MCF 10A (cell line): ENCODE measurements at regions not wholly inside any gene's neighbourhood (a gene's known extent, or its start where the extent isn't known, plus 50 kb on each side); places are given as distances from the start of the nearest gene placed in this dataset.
A peak's percentile ranks its signal among the peaks of the same experiment; 100 is the strongest.

ENCODE experiments used
- BruUV-seq: library from RNA; stranded (reverse); fragments of 400-500 nt; replicated peaks from 2 replicates; lab custom pipeline; 2021; lab: Mats Ljungman, UMichigan
- CTCF ChIA-PET: fragments of 300-600 bp; sonication (Branson Sonifier 250); formaldehyde crosslinking; extraction: SDS; loops from one replicate; lab custom pipeline; 2021; ENCODE audit warnings: antibody characterized with exemption, inconsistent platforms; lab: Yijun Ruan, JAX
- POLR2A ChIA-PET: fragments of 300-600, 350-650 bp; sonication (Branson Sonifier 250); formaldehyde crosslinking; extraction: SDS; loops from one replicate; lab custom pipeline; 2020; ENCODE audit warnings: antibody characterized with exemption, inconsistent platforms; lab: Yijun Ruan, JAX
- DNase-seq: peaks from one replicate; pipeline ENCODE4 v3.0.0-alpha.2; 2018; ENCODE audit not compliant: unreplicated experiment
- H3K27ac Mint-ChIP-seq: one replicate; pipeline ENCODE4 v1.8.0; 2022; ENCODE audit warnings: mild to moderate bottlenecking, low read depth, mixed read lengths; ENCODE audit not compliant: unreplicated experiment
- H3K27me3 Mint-ChIP-seq: one replicate; pipeline ENCODE4 v1.8.0; 2022; ENCODE audit warnings: mixed read lengths; ENCODE audit not compliant: insufficient read depth, unreplicated experiment
- H3K36me3 Mint-ChIP-seq: one replicate; pipeline ENCODE4 v1.8.0; 2022; ENCODE audit warnings: mild to moderate bottlenecking, moderate library complexity, mixed read lengths; ENCODE audit not compliant: insufficient read depth, unreplicated experiment
- H3K4me1 Mint-ChIP-seq: one replicate; pipeline ENCODE4 v1.8.0; 2022; ENCODE audit warnings: mixed read lengths; ENCODE audit not compliant: insufficient read depth, unreplicated experiment
- H3K4me3 Mint-ChIP-seq: one replicate; pipeline ENCODE4 v1.8.0; 2022; ENCODE audit warnings: mild to moderate bottlenecking, moderate library complexity, mixed read lengths; ENCODE audit not compliant: unreplicated experiment
- H3K9me3 Mint-ChIP-seq: one replicate; pipeline ENCODE4 v1.8.0; 2022; ENCODE audit warnings: mixed read lengths; ENCODE audit not compliant: unreplicated experiment
- intact Hi-C: fragments of 100-400 bp; cut with micrococcal nuclease; formaldehyde crosslinking; loops from 2 replicates; pipeline ENCODE4 v1.14.1; 2022
- TF ChIP-seq, protein P1 (sequence below): fragments of 200-600 bp; IDR thresholded peaks from one replicate; pipeline ENCODE4 v1.8.0; 2022; ENCODE audit warnings: antibody characterized with exemption, mild to moderate bottlenecking; ENCODE audit not compliant: unreplicated experiment

- POLR2A ChIA-PET: no interaction called here
- TF ChIP-seq, protein P1, sequence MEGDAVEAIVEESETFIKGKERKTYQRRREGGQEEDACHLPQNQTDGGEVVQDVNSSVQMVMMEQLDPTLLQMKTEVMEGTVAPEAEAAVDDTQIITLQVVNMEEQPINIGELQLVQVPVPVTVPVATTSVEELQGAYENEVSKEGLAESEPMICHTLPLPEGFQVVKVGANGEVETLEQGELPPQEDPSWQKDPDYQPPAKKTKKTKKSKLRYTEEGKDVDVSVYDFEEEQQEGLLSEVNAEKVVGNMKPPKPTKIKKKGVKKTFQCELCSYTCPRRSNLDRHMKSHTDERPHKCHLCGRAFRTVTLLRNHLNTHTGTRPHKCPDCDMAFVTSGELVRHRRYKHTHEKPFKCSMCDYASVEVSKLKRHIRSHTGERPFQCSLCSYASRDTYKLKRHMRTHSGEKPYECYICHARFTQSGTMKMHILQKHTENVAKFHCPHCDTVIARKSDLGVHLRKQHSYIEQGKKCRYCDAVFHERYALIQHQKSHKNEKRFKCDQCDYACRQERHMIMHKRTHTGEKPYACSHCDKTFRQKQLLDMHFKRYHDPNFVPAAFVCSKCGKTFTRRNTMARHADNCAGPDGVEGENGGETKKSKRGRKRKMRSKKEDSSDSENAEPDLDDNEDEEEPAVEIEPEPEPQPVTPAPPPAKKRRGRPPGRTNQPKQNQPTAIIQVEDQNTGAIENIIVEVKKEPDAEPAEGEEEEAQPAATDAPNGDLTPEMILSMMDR: no peak
- DNase-seq: no peak
Measured at GRCh38 chr13:86429756-86430155, 630.5 kb upstream of the SLITRK6 start.

DNA sequence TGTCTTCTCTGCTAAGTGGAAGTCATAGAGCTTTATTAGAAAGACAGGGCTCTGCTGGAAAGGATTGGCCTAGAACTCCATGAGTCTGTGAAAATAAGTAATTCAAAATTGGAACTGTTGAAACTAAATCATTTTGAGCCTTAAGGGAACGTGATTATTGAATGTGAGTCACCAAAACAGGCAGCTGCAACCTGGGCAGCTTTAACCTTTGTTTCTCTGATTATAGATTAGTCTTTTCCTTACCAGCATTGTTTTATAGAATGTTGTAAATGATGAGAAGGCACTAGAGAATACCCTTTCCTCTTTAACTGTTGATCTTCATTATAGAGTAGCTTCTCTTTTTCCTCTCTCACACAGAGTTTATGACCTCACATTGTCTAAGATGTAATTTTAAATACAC, 638.8 kb upstream of the SLITRK6 start:
- DNase-seq: peak; percentile 9
- intact Hi-C loops: no loop called here
- Mint-ChIP-seq H3K9me3 (peaks cover 8% of the 10 kb centered on the region), H3K4me3 (no peak overlapping the region), H3K27me3 (no peaks in the 10 kb centered on the region), H3K36me3 (no peaks in the 10 kb centered on the region), H3K27ac (no peak overlapping the region), H3K4me1 (no peaks in the 10 kb centered on the region)
- TF ChIP-seq, protein P1: no peak
- ChIA-PET POLR2A (interaction anchor here (0.6 to 1.0 kb wide), 2 partner anchors 15 to 140 kb away, joined by 3 to 5 read pairs; no protein-coding TSS in a partner anchor), CTCF (interaction anchor here (0.6 kb wide), 1 partner anchor 843 kb away, joined by 3 read pairs; no protein-coding TSS in a partner anchor)
- no TSS peak for BruUV-seq

More at GRCh38 chr13:86429756-86430155, 630.5 kb upstream of the SLITRK6 start:
- Mint-ChIP-seq H3K4me1 (no peaks in the 10 kb centered on the region), H3K9me3 (peaks cover 15% of the 10 kb centered on the region), H3K27me3 (no peaks in the 10 kb centered on the region), H3K27ac (no peak overlapping the region), H3K4me3 (no peak overlapping the region), H3K36me3 (no peaks in the 10 kb centered on the region)
- intact Hi-C loops: no loop called here
- BruUV-seq: no TSS peak
- CTCF ChIA-PET: interaction anchor here (0.7 to 1.1 kb wide), 3 partner anchors 11 to 44 kb away, joined by 3 to 6 read pairs (median 3); no protein-coding TSS in a partner anchor

DNA sequence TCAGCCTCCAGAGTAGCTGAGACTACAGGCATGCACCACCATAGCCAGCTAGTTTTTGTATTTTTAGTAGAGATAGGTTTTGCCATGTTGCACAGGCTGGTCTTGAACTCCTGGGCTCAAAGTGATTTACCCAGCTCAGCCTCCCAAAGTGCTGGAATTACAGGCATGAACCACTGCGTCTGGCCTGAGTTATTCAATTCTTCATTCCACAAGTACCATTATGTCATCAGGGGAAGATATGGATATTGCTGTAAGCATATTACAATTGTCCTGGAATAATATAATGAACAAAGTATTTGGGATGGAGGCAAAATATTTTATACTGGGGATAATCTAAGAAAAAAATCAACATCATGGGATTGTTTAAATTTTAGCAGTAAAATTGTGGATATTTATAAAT, 646.0 kb upstream of the SLITRK6 start:
- Mint-ChIP-seq H3K27ac (no peak overlapping the region), H3K4me1 (peaks cover 6% of the 10 kb centered on the region), H3K9me3 (no peaks in the 10 kb centered on the region), H3K27me3 (no peaks in the 10 kb centered on the region), H3K36me3 (no peaks in the 10 kb centered on the region), H3K4me3 (no peak overlapping the region)
- intact Hi-C loops: no loop called here
- ChIA-PET POLR2A (no interaction called here), CTCF (no interaction called here)
- DNase-seq: no peak
- BruUV-seq: no TSS peak
- TF ChIP-seq, protein P1: no peak

GRCh38 chr13:86445672-86446071, 646.5 kb upstream of the SLITRK6 start:
- peak; percentile 5 for DNase-seq
- intact Hi-C loops: no loop called here
- H3K9me3 Mint-ChIP-seq: no peaks in the 10 kb centered on the region

More at GRCh38 chr13:86445672-86446071, 646.5 kb upstream of the SLITRK6 start:
- ChIA-PET POLR2A (no interaction called here), CTCF (interaction anchor here (0.6 kb wide), 1 partner anchor 41 kb away, joined by 3 read pairs; no protein-coding TSS in a partner anchor)
- Mint-ChIP-seq H3K4me1 (peaks cover 6% of the 10 kb centered on the region), H3K36me3 (no peaks in the 10 kb centered on the region), H3K4me3 (no peak overlapping the region), H3K27me3 (no peaks in the 10 kb centered on the region), H3K27ac (peak overlapping the region; percentile 20)
- TF ChIP-seq, protein P1: no peak
- BruUV-seq: no TSS peak
